ENCODE measurements at regions not wholly inside any gene's neighbourhood (a gene's known extent, or its start where the extent isn't known, plus 50 kb on each side); places are given as distances from the start of the nearest gene placed in this dataset.

DNA sequence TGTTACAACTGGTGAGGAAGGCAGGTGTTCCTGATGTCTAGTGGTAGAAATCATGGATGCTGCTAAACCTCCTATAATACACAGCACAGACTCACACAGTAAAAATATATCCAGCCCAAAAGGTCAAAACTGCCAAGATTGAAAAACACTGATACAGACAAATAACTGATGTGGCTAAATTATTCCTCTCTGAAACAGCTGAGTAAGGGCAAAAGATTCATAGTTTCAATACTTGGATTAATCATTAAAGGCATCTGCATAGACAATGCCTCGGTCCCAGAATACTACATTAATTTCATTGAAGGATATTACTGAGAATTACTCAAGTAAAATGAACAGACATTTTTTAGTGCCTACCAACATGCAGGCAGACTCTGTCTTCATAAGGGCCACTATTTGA lies 180.7 kb upstream of the CRIM1 start:
- H3K4me3 ChIP-seq (ENCODE audit: low read length), result no peak overlapping the region
- no peak overlapping the region for H2AFZ ChIP-seq (ENCODE audit: low read depth, low read length)
- H3K27me3 ChIP-seq (ENCODE audit: insufficient read depth, low read depth, low read length), result no peaks in the 10 kb centered on the region
- TF ChIP-seq POLR2AphosphoS5 (IDR thresholded peaks at IDR 0.05), result no peak
- TF ChIP-seq EP300 (conservative IDR thresholded peaks at IDR 0.05; ENCODE audit: poor library complexity, severe bottlenecking), result no peak
- TF ChIP-seq, protein P1, sequence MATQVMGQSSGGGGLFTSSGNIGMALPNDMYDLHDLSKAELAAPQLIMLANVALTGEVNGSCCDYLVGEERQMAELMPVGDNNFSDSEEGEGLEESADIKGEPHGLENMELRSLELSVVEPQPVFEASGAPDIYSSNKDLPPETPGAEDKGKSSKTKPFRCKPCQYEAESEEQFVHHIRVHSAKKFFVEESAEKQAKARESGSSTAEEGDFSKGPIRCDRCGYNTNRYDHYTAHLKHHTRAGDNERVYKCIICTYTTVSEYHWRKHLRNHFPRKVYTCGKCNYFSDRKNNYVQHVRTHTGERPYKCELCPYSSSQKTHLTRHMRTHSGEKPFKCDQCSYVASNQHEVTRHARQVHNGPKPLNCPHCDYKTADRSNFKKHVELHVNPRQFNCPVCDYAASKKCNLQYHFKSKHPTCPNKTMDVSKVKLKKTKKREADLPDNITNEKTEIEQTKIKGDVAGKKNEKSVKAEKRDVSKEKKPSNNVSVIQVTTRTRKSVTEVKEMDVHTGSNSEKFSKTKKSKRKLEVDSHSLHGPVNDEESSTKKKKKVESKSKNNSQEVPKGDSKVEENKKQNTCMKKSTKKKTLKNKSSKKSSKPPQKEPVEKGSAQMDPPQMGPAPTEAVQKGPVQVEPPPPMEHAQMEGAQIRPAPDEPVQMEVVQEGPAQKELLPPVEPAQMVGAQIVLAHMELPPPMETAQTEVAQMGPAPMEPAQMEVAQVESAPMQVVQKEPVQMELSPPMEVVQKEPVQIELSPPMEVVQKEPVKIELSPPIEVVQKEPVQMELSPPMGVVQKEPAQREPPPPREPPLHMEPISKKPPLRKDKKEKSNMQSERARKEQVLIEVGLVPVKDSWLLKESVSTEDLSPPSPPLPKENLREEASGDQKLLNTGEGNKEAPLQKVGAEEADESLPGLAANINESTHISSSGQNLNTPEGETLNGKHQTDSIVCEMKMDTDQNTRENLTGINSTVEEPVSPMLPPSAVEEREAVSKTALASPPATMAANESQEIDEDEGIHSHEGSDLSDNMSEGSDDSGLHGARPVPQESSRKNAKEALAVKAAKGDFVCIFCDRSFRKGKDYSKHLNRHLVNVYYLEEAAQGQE (IDR thresholded peaks at IDR 0.05; ENCODE audit: borderline replicate concordance), result no peak
- TF ChIP-seq MXI1 (conservative IDR thresholded peaks at IDR 0.05; ENCODE audit: poor library complexity, severe bottlenecking), result no peak
- TF ChIP-seq RAD21 (conservative IDR thresholded peaks at IDR 0.05), result no peak
- no peak for TF ChIP-seq SMC3 (conservative IDR thresholded peaks at IDR 0.05; ENCODE audit: poor library complexity)
- no peak for TF ChIP-seq TAF1 (IDR thresholded peaks at IDR 0.05; ENCODE audit: low read depth)
- TF ChIP-seq, protein P2, sequence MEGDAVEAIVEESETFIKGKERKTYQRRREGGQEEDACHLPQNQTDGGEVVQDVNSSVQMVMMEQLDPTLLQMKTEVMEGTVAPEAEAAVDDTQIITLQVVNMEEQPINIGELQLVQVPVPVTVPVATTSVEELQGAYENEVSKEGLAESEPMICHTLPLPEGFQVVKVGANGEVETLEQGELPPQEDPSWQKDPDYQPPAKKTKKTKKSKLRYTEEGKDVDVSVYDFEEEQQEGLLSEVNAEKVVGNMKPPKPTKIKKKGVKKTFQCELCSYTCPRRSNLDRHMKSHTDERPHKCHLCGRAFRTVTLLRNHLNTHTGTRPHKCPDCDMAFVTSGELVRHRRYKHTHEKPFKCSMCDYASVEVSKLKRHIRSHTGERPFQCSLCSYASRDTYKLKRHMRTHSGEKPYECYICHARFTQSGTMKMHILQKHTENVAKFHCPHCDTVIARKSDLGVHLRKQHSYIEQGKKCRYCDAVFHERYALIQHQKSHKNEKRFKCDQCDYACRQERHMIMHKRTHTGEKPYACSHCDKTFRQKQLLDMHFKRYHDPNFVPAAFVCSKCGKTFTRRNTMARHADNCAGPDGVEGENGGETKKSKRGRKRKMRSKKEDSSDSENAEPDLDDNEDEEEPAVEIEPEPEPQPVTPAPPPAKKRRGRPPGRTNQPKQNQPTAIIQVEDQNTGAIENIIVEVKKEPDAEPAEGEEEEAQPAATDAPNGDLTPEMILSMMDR (IDR thresholded peaks at IDR 0.05; ENCODE audit: poor library complexity, severe bottlenecking), result no peak
- no peak for TF ChIP-seq EZH2 (IDR thresholded peaks at IDR 0.05; ENCODE audit: borderline replicate concordance, insufficient read depth, low read length, poor library complexity, severe bottlenecking)
- no peaks in the 10 kb centered on the region for H3K9me2 ChIP-seq (ENCODE audit: insufficient read depth, low read length)
- H3K9ac ChIP-seq (ENCODE audit: low read length), result no peak overlapping the region
- no peaks in the 10 kb centered on the region for H3K79me2 ChIP-seq (replicated peaks; ENCODE audit: insufficient read depth, low read length)
- no peak overlapping the region for H3K27ac ChIP-seq (ENCODE audit: low read length)
- H3K36me3 ChIP-seq (ENCODE audit: insufficient read depth, low read length), result no peaks in the 10 kb centered on the region
- H3K9me3 ChIP-seq (ENCODE audit: low read length), result no peaks in the 10 kb centered on the region
- H3K4me2 ChIP-seq (ENCODE audit: low read length), result no peak overlapping the region
- no peaks in the 10 kb centered on the region for H3F3A ChIP-seq (ENCODE audit: insufficient read depth, low read length, poor library complexity, severe bottlenecking)
- no peaks in the 10 kb centered on the region for H4K20me1 ChIP-seq (ENCODE audit: insufficient read depth)

DNA sequence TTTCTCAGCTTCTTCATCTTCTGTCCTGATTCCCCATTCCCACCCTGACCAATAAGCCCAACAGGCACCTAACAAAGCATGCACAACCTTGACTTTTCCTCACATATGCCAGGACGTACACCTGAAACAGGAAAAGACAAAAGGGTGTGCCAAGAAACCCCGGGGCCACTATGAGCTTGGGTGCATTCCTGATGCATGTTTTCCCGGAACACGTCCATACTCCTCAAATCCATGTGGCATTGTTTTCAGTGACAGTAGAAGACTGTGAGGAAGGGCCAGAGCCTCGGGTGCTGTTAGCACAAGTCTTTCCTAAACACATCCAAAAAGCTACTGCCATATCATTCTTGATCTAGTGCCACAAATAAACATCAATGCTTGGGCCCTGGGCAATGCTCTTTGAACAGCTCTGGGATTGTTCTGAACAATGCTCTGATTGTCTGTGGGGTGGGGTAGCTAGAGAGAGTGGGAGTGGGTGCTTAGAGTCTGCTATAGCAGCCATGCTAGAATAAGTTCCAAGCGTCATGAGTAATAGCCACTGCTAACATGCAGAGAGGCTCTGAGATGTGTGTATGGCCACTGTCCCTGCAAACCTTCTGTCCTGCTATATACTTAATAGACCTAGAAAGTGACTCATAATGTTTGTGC lies 181.7 kb upstream of the CRIM1 start:
- H3K36me3 ChIP-seq (ENCODE audit: insufficient read depth, low read length), result no peaks in the 10 kb centered on the region
- no peaks in the 10 kb centered on the region for H3K79me2 ChIP-seq (replicated peaks; ENCODE audit: insufficient read depth, low read length)
- no peak overlapping the region for H3K4me3 ChIP-seq (ENCODE audit: low read length)
- no peak overlapping the region for H3K9ac ChIP-seq (ENCODE audit: low read length)
- H3F3A ChIP-seq (ENCODE audit: insufficient read depth, low read length, poor library complexity, severe bottlenecking), result no peaks in the 10 kb centered on the region
- H4K20me1 ChIP-seq (ENCODE audit: insufficient read depth), result no peaks in the 10 kb centered on the region
- no peaks in the 10 kb centered on the region for H3K27me3 ChIP-seq (ENCODE audit: insufficient read depth, low read depth, low read length)
- no peak overlapping the region for H3K4me2 ChIP-seq (ENCODE audit: low read length)
- TF ChIP-seq MXI1 (conservative IDR thresholded peaks at IDR 0.05; ENCODE audit: poor library complexity, severe bottlenecking), result no peak
- no peak for TF ChIP-seq EP300 (conservative IDR thresholded peaks at IDR 0.05; ENCODE audit: poor library complexity, severe bottlenecking)
- TF ChIP-seq SMC3 (conservative IDR thresholded peaks at IDR 0.05; ENCODE audit: poor library complexity), result no peak
- TF ChIP-seq TAF1 (IDR thresholded peaks at IDR 0.05; ENCODE audit: low read depth), result no peak
- TF ChIP-seq, protein P2 (IDR thresholded peaks at IDR 0.05; ENCODE audit: poor library complexity, severe bottlenecking), result no peak
- TF ChIP-seq, protein P1 (IDR thresholded peaks at IDR 0.05; ENCODE audit: borderline replicate concordance), result no peak
- no peak for TF ChIP-seq EZH2 (IDR thresholded peaks at IDR 0.05; ENCODE audit: borderline replicate concordance, insufficient read depth, low read length, poor library complexity, severe bottlenecking)
- TF ChIP-seq POLR2AphosphoS5 (IDR thresholded peaks at IDR 0.05), result no peak
- no peak for TF ChIP-seq RAD21 (conservative IDR thresholded peaks at IDR 0.05)
- no peaks in the 10 kb centered on the region for H3K9me3 ChIP-seq (ENCODE audit: low read length)
- H3K27ac ChIP-seq (ENCODE audit: low read length), result no peak overlapping the region
- H2AFZ ChIP-seq (ENCODE audit: low read depth, low read length), result no peak overlapping the region
- H3K9me2 ChIP-seq (ENCODE audit: insufficient read depth, low read length), result no peaks in the 10 kb centered on the region
